ENCODE measurements at regions not wholly inside any gene's neighbourhood (a gene's known extent, or its start where the extent isn't known, plus 50 kb on each side); places are given as distances from the start of the nearest gene placed in this dataset.
"Not testable (repeated sequence)": the region's sequence is repeated elsewhere in the genome, so short reads cannot be mapped to it uniquely, and the experiment has no call there.

GRCh38 chr7:69309601-69310000 is 288.7 kb upstream of the AUTS2 start:
- no peak for DNase-seq (ENCODE audit: low spot score)

DNA sequence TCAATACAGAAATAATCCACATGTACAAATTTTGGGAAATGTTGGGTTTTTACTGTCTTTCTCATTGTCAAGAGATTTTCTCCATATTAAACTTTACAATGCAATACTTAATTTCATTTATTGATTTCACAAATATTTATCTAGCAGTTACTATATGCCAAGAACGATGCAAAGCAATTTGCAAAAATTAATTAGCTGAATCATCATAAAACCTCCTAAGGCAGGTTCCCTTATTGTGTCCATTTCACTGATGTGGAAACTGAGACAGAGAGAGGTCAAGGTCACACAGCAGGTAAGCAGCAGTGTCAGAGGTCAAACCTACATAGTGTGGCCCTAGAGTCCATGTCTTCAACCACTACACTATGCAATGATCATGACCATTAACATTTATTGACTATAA is 286.8 kb upstream of the AUTS2 start:
- no peak for DNase-seq (ENCODE audit: low spot score)

- not testable (repeated sequence) for DNase-seq (ENCODE audit: low spot score)
Observed at GRCh38 chr7:69313852-69314251, 284.4 kb upstream of the AUTS2 start.

- DNase-seq (ENCODE audit: low spot score) = no peak
Observed at GRCh38 chr7:69318794-69319193, 279.5 kb upstream of the AUTS2 start.

DNA sequence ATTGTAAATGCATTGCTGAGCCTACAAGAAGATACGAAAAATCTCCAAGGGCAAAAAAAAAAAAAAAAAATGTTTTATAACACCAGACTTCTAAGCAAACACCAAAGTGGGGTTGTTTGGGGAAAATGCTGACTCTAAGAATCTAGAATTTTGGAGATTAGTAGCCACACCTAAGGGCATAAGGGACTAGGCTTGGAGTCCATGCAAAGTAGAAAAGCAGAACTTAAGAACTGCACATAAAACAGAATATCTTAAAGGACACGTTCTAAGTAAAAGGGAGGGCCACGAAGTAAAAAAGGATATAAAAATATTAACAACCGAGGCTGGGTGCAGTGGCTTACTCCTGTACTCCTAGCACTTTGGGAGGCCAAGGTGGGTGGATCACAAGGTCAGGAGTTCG is 269.8 kb upstream of the AUTS2 start:
- no peak for DNase-seq (ENCODE audit: low spot score)

DNA sequence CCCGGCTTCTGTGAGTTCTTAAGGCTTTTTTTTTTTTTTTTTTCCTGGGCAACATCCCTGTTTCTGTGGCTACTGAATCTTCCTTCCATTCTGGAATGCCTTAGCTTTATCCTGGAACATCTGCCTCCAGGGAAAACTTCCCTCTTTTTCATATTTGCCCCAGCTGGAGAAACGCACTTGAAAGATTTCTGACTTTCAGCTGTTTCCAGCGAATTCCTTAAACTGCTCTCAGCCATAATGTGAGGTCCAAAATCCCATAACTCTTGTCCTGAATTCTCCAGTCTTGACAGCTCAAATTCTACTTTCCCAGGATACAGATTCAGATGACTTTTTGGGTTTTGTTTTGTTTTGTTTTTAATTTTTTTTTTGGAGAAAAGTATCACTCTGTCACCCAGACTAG is 263.6 kb upstream of the AUTS2 start:
- no peak for DNase-seq (ENCODE audit: low spot score)

- DNase-seq (ENCODE audit: low spot score) = no peak
Observed at GRCh38 chr7:69335331-69335730, 262.9 kb upstream of the AUTS2 start.

- no peak for DNase-seq (ENCODE audit: low spot score)
Observed at GRCh38 chr7:69336976-69337375, 261.3 kb upstream of the AUTS2 start.

DNA sequence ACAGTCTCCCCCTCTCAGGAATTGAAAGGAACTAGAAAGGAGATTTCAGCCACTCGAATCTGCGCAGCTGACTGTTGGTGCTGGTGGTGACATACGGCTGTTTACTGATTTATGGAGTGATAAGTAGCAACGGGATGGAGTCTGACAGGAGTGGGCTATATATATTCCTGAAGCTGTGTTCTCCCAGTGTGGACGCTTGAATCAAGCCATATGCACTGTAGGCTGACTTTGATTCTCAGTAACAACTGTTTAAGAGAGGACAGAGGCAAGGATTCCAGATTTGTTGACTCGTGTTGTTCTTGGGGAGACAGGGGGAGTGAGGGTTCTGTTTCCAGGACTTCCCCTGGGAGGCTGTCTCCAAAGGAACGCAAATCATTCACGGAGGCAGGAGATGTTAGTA is 260.1 kb upstream of the AUTS2 start:
- DNase-seq (ENCODE audit: low spot score) = no peak

GRCh38 chr7:69341288-69341687 is 257.0 kb upstream of the AUTS2 start:
- DNase-seq (ENCODE audit: low spot score) = no peak

DNA sequence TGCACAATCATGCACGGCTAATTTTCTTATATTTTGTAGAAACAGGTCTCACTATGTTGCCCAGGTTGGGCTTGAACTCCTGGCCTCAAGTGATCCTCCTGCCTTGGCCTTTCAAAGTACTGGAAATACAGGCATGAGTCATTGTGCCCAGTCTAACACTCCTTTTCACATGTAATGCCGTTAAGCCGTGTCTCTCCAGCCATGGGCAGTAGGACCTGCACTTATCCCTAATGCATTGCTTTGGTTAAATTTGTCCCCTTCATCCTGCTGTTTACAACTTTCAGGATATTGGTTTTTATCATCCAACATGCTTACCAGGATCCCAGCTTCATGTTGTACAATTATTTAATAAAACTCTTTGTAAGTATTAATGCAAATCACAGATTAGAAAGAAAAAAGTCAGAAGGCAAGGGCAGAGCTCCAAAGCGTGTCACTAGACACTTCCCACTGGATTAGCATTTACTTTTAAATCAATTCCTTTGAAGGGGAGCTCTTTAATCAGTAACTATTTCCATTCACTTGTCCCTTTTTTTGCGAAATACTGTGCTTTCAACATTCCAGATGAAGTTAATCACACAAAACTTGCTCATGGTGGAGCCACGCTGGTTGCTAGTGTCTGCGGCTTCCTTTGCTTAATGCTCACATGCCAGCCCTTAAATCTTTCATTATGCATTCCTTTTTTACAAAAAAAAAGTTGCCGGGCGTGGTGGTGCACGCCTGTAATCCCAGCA is 256.0 kb upstream of the AUTS2 start:
- peak; percentile 18 for DNase-seq (ENCODE audit: low spot score)

GRCh38 chr7:69349291-69349690 is 249.0 kb upstream of the AUTS2 start:
- DNase-seq (ENCODE audit: low spot score) = no peak

DNA sequence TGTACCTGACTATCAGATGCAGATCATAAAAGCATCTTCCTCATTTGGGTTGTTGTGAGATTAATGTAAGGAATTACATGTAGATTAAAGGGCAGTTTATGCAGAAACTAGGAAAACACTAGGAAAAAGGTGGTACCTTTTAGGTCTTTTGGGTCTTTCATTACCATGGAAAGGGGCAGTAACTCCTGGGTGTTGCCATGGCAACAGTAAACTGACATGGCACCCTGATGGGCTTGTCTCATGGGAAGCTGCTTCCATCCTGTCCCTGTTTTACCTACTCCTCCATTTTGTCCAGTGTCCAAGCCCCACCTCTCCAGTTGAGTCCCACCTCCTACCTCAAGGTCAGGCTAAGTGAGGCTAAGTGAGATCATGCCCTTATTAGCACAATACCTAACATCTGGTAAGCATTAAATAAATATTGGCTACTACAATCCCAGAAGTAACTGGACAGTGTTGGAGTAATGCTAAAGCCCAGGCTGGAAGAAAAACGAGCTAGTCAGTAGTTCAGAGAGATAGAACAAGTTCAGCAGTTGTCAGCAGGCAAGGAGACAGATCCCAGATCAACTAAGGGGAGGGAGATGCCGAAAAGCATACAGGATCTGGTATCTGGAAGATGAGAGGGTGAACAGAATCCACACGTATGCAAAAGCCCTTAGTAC is 240.0 kb upstream of the AUTS2 start:
- DNase-seq (ENCODE audit: low spot score) = no peak

GRCh38 chr7:69359003-69359700 is 239.1 kb upstream of the AUTS2 start:
- no peak for DNase-seq (ENCODE audit: low spot score)

DNA sequence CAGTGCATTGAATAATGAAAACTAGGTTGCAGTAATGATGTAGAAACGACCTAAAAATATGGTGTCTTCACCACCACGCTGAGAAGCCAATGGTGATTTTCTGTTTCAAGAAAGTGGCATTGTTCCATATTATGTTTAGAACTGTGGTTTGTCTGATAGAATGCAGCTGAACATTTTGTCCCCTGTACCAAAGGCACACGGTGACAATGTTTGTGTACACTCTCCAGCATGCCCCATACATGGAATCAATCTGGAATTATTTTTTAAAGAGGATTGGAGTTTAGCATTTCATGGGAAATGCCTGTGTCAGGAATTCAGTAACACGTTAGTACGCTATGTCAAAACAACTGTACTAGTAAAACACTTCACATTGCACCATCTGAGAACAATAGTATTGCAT is 237.4 kb upstream of the AUTS2 start:
- DNase-seq (ENCODE audit: low spot score) = no peak

- no peak for DNase-seq (ENCODE audit: low spot score)
Observed at GRCh38 chr7:69363136-69363535, 235.1 kb upstream of the AUTS2 start.

- DNase-seq (ENCODE audit: low spot score) = no peak
Observed at GRCh38 chr7:69364813-69365643, 233.2 kb upstream of the AUTS2 start.

DNA sequence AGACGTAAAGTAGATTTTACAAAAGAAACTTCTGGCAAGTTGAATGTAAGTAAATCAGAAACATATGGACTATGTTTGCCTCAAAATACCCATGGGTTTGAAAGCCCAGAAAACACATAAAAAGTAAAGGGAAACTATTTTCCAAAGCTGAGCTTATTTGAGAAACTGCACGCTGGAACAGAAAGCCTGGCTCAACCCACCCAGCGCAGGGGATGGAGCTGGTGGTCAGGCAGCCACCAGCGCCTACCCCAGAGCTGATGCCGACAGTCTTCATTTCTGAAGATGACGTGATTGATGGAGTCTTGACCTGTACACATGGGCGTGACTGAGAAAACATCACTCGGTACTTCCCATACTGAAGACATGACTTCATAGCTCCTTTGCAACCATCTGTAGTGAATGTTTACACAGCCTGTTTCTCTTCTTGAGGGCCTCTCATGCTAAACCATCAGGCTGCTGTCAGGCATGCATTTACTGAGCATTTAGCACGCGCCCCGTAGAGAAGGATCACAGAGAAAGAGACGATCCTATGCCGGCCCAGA is 232.6 kb upstream of the AUTS2 start:
- peak; percentile 9 for DNase-seq (ENCODE audit: low spot score)

GRCh38 chr7:69367780-69368179 is 230.5 kb upstream of the AUTS2 start:
- DNase-seq (ENCODE audit: low spot score) = peak; percentile 16

DNA sequence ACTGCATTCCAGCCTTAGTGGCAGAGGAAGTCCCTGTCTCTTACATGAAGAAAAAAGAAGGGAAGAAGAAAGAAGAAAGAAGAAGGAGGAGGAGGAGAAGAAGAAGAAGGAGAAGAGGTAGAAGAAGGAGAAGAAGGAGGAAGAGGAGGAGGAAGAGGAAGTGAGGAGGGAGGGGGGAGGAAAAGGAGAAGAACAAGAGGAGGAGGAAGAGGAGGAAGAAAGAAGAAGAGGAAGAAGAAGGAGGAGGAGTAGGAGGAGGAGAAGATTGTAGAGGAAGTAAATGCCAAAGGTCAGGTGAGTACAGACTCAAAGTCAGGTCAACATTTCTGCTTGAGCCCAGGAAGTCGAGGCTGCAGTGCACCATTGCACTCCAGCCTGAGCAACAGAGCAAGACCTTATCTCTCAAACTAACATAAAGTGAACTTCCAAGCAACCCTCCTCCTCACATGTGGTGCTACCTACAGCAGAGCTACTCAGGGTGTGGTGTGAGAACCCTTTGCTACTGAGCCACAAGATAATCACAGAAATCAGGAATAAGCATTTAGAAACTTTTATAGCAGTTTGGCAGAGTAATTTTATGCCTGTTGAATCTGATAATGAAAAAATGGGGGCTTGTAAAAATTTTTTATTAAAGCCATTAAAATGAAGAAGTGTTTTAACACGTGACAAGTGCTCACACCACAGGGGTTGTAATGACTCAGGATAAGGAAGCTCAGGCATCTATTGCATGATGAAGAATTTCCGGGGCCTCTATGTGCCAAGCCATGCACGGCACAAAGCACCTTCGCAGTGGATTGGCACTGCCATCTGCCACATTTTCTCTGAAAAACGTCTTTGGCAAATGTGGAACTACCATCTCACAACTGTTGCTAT is 224.9 kb upstream of the AUTS2 start:
- DNase-seq (ENCODE audit: low spot score) = no peak

GRCh38 chr7:69374044-69374425 is 224.2 kb upstream of the AUTS2 start:
- no peak for DNase-seq (ENCODE audit: low spot score)

All from kidney tubule cell (primary cell).